NCI-H1048 (cell line): ENCODE measurements at regions not wholly inside any gene's neighbourhood (a gene's known extent, or its start where the extent isn't known, plus 50 kb on each side); places are given as distances from the start of the nearest gene placed in this dataset.
"Not testable (repeated sequence)": the region's sequence is repeated elsewhere in the genome, so short reads cannot be mapped to it uniquely, and the experiment has no call there.

ENCODE experiments used
- DNase-seq: peaks from one replicate; lab custom pipeline; 2025; lab: John Stamatoyannopoulos, UW

GRCh38 chr2:142330458-142330857, 199.6 kb upstream of the LRP1B start:
- DNase-seq: no peak

GRCh38 chr2:142325870-142326269, 195.1 kb upstream of the LRP1B start:
- no peak for DNase-seq

- DNase-seq: no peak
Measured at GRCh38 chr2:142323206-142323605, 192.4 kb upstream of the LRP1B start.

GRCh38 chr2:142321706-142322280, 191.0 kb upstream of the LRP1B start:
- no peak for DNase-seq

- no peak for DNase-seq
Measured at GRCh38 chr2:142320067-142320466, 189.3 kb upstream of the LRP1B start.

- no peak for DNase-seq
Measured at GRCh38 chr2:142316049-142316448, 185.2 kb upstream of the LRP1B start.

- no peak for DNase-seq
Measured at GRCh38 chr2:142315346-142315745, 184.5 kb upstream of the LRP1B start.

- no peak for DNase-seq
Measured at GRCh38 chr2:142314164-142314563, 183.3 kb upstream of the LRP1B start.

GRCh38 chr2:142310530-142310929, 179.7 kb upstream of the LRP1B start:
- DNase-seq: no peak

- no peak for DNase-seq
Measured at GRCh38 chr2:142308744-142309143, 177.9 kb upstream of the LRP1B start.

- DNase-seq: no peak
Measured at GRCh38 chr2:142307616-142308115, 176.8 kb upstream of the LRP1B start.

- DNase-seq: no peak
Measured at GRCh38 chr2:142307086-142307485, 176.3 kb upstream of the LRP1B start.

- peak; percentile 52 for DNase-seq
Measured at GRCh38 chr2:142306131-142306530, 175.3 kb upstream of the LRP1B start.

- DNase-seq: no peak
Measured at GRCh38 chr2:142300517-142300916, 169.7 kb upstream of the LRP1B start.

- no peak for DNase-seq
Measured at GRCh38 chr2:142299021-142299420, 168.2 kb upstream of the LRP1B start.

- DNase-seq: no peak
Measured at GRCh38 chr2:142294225-142294624, 163.4 kb upstream of the LRP1B start.

GRCh38 chr2:142291969-142292368, 161.2 kb upstream of the LRP1B start:
- no peak for DNase-seq

GRCh38 chr2:142290931-142291330, 160.1 kb upstream of the LRP1B start:
- DNase-seq: no peak

GRCh38 chr2:142286618-142287017, 155.8 kb upstream of the LRP1B start:
- DNase-seq: peak; percentile 10

- no peak for DNase-seq
Measured at GRCh38 chr2:142285480-142285879, 154.7 kb upstream of the LRP1B start.

GRCh38 chr2:142284336-142284735, 153.5 kb upstream of the LRP1B start:
- DNase-seq: not testable (repeated sequence)

- no peak for DNase-seq
Measured at GRCh38 chr2:142280831-142281230, 150.0 kb upstream of the LRP1B start.

GRCh38 chr2:142270990-142271389, 140.2 kb upstream of the LRP1B start:
- DNase-seq: no peak

- no peak for DNase-seq
Measured at GRCh38 chr2:142270291-142270690, 139.5 kb upstream of the LRP1B start.
